H9 (cell line): ENCODE measurements at regions not wholly inside any gene's neighbourhood (a gene's known extent, or its start where the extent isn't known, plus 50 kb on each side); places are given as distances from the start of the nearest gene placed in this dataset.

Experiments
- DNase-seq: peaks from one replicate; pipeline ENCODE4 v3.0.0-alpha.2; 2017
- H2AFZ ChIP-seq: one replicate; pipeline ENCODE4 v1.6.1; 2013; ENCODE audit warnings: mild to moderate bottlenecking, low read length, control low read depth, moderate library complexity
- H2AK5ac ChIP-seq: 2 replicates; pipeline ENCODE4 v1.6.1; 2013; ENCODE audit warnings: low read length, control low read depth, mixed read lengths; ENCODE audit not compliant: insufficient read length
- H2BK120ac ChIP-seq: one replicate; pipeline ENCODE4 v1.6.1; 2013; ENCODE audit warnings: low read depth, mild to moderate bottlenecking, low read length, control low read depth, inconsistent platforms; ENCODE audit not compliant: poor library complexity, severe bottlenecking
- H2BK12ac ChIP-seq: 2 replicates; pipeline ENCODE4 v1.6.1; 2013; ENCODE audit warnings: low read length, control low read depth, mixed read lengths, low read depth; ENCODE audit not compliant: insufficient read length
- H2BK15ac ChIP-seq: 2 replicates; pipeline ENCODE4 v1.6.1; 2013; ENCODE audit warnings: low read depth, low read length, control low read depth
- H2BK20ac ChIP-seq: one replicate; pipeline ENCODE4 v1.6.1; 2013; ENCODE audit warnings: low read depth, mild to moderate bottlenecking, low read length, control low read depth, inconsistent platforms; ENCODE audit not compliant: poor library complexity, severe bottlenecking
- H2BK5ac ChIP-seq: 2 replicates; pipeline ENCODE4 v1.6.1; 2013; ENCODE audit warnings: low read length, control low read depth, mixed read lengths; ENCODE audit not compliant: insufficient read length
- H3K14ac ChIP-seq: 2 replicates; pipeline ENCODE4 v1.6.1; 2013; ENCODE audit warnings: low read length, control low read depth; ENCODE audit not compliant: insufficient read depth
- H3K18ac ChIP-seq: 2 replicates; pipeline ENCODE4 v1.6.1; 2013; ENCODE audit warnings: low read depth, mild to moderate bottlenecking, mixed read lengths, low read length, control low read depth; ENCODE audit not compliant: insufficient read length
- H3K23ac ChIP-seq: 2 replicates; pipeline ENCODE4 v1.6.1; 2013; ENCODE audit warnings: low read length, control low read depth, mixed read lengths, low read depth; ENCODE audit not compliant: insufficient read length
- H3K23me2 ChIP-seq: 2 replicates; pipeline ENCODE4 v1.6.1; 2013; ENCODE audit warnings: low read depth, mild to moderate bottlenecking, mixed read lengths, low read length, control low read depth; ENCODE audit not compliant: insufficient read length, poor library complexity, severe bottlenecking
- H3K27ac ChIP-seq: 2 replicates; pipeline ENCODE4 v1.5.1; 2013; ENCODE audit warnings: low read length, control low read depth, mixed read lengths, low read depth; ENCODE audit not compliant: insufficient read length
- H3K27me3 ChIP-seq: 2 replicates; pipeline ENCODE4 v1.6.1; 2013; ENCODE audit warnings: low read length, control low read depth, inconsistent platforms; ENCODE audit not compliant: insufficient read depth
- H3K4ac ChIP-seq: 2 replicates; pipeline ENCODE4 v1.6.1; 2013; ENCODE audit warnings: low read depth, mild to moderate bottlenecking, control low read depth, inconsistent platforms, low read length, moderate library complexity
- H3K4me1 ChIP-seq: 2 replicates; pipeline ENCODE4 v1.6.1; 2013; ENCODE audit warnings: low read length, control low read depth, inconsistent platforms; ENCODE audit not compliant: insufficient read depth
- H3K4me2 ChIP-seq: 2 replicates; pipeline ENCODE4 v1.6.1; 2013; ENCODE audit warnings: low read length, control low read depth, mixed read lengths; ENCODE audit not compliant: insufficient read length, insufficient read depth
- H3K56ac ChIP-seq: 2 replicates; pipeline ENCODE4 v1.6.1; 2013; ENCODE audit warnings: low read depth, mild to moderate bottlenecking, mixed read lengths, low read length, control low read depth; ENCODE audit not compliant: insufficient read length
- H3K79me1 ChIP-seq: 2 replicates; pipeline ENCODE4 v1.6.1; 2013; ENCODE audit warnings: low read depth, mild to moderate bottlenecking, moderate library complexity, low read length, control low read depth, inconsistent platforms; ENCODE audit not compliant: insufficient read depth, poor library complexity, severe bottlenecking
- H3K79me2 ChIP-seq: 2 replicates; pipeline ENCODE4 v1.6.1; 2013; ENCODE audit warnings: low read length, control low read depth, inconsistent platforms; ENCODE audit not compliant: insufficient read depth
- H3K9ac ChIP-seq: 2 replicates; pipeline ENCODE4 v1.6.1; 2013; ENCODE audit warnings: low read length, control low read depth, mixed read lengths; ENCODE audit not compliant: insufficient read length; ENCODE audit errors: extremely low read depth
- H3K9me3 ChIP-seq: one replicate; pipeline ENCODE4 v1.6.1; 2013; ENCODE audit warnings: low read depth, low read length, inconsistent platforms; ENCODE audit not compliant: control insufficient read depth
- H3T11ph ChIP-seq: one replicate; pipeline ENCODE4 v1.6.1; 2013; ENCODE audit warnings: mild to moderate bottlenecking, low read length, control low read depth, inconsistent platforms
- H4K20me1 ChIP-seq: one replicate; pipeline ENCODE4 v1.6.1; 2013; ENCODE audit not compliant: control insufficient read depth, insufficient read length, insufficient read depth
- H4K5ac ChIP-seq: 2 replicates; pipeline ENCODE4 v1.6.1; 2013; ENCODE audit warnings: low read depth, mild to moderate bottlenecking, mixed read lengths, low read length, control low read depth; ENCODE audit not compliant: insufficient read length
- H4K8ac ChIP-seq: replicated peaks from 2 replicates; pipeline ENCODE4 v1.6.1; 2013; ENCODE audit warnings: low read length, control low read depth, mixed read lengths, low read depth; ENCODE audit not compliant: insufficient read length
- H4K91ac ChIP-seq: 2 replicates; pipeline ENCODE4 v1.6.1; 2013; ENCODE audit warnings: low read depth, mild to moderate bottlenecking, moderate library complexity, mixed read lengths, low read length, control low read depth; ENCODE audit not compliant: insufficient read length
- H3K27ac Mint-ChIP-seq, 3 experiments: 2 replicates in 2 of 3; 3 replicates in 1 of 3; pipeline ENCODE4 v1.8.0; 2020 to 2021; ENCODE audit warnings: mixed read lengths in 3 of 3, mild to moderate bottlenecking in 1 of 3, moderate library complexity in 1 of 3
- H3K27me3 Mint-ChIP-seq: 2 replicates; pipeline ENCODE4 v1.8.0; 2021; ENCODE audit warnings: low read depth, mild to moderate bottlenecking, moderate library complexity, mixed read lengths
- H3K36me3 Mint-ChIP-seq, 3 experiments: 2 replicates in 2 of 3; 3 replicates in 1 of 3; pipeline ENCODE4 v1.8.0; 2020 to 2021; ENCODE audit warnings: low read depth in 3 of 3, mixed read lengths in 3 of 3; ENCODE audit not compliant: insufficient read depth in 1 of 3
- H3K4me1 Mint-ChIP-seq, 2 experiments: 2 replicates each; pipeline ENCODE4 v1.8.0; 2020; ENCODE audit warnings: mixed read lengths in 2 of 2
- H3K4me3 Mint-ChIP-seq, 2 experiments: 2 replicates in 1 of 2; 3 replicates in 1 of 2; pipeline ENCODE4 v1.8.0; 2020 to 2021; ENCODE audit warnings: mild to moderate bottlenecking in 2 of 2, mixed read lengths in 2 of 2, moderate library complexity in 1 of 2
- H3K9me3 Mint-ChIP-seq, 2 experiments: 2 replicates in 1 of 2; 3 replicates in 1 of 2; pipeline ENCODE4 v1.8.0; 2020; ENCODE audit warnings: mild to moderate bottlenecking in 2 of 2, mixed read lengths in 2 of 2, moderate library complexity in 1 of 2
- CTCF ChIP-seq: fragments of 200-600 bp; sonication (generic); conservative IDR thresholded peaks from 3 replicates; pipeline ENCODE4 v1.8.0; 2021; ENCODE audit warnings: antibody characterized with exemption, mild to moderate bottlenecking
- WGBS: extraction: QIAGEN DNeasy Blood & Tissue Kit; methylation state at CpG from one replicate; pipeline ENCODE4 v1.1.7; 2013; ENCODE audit warnings: missing lambda C conversion rate, low lambda C conversion rate, mixed read lengths; ENCODE audit not compliant: insufficient read length; ENCODE audit errors: extremely low coverage; 5-methylcytosine and 5-hydroxymethylcytosine counted together

GRCh38 chr15:97091093-97091492 is 760.6 kb downstream of the NR2F2 start:
- DNase-seq = no peak
- no peaks in the 10 kb centered on the region for H3K79me2 ChIP-seq
- H3K27me3 ChIP-seq = no peaks in the 10 kb centered on the region
- Mint-ChIP-seq H3K36me3 (no peaks in the 10 kb centered on the region), H3K4me3 (no peak overlapping the region), H3K9me3 (no peaks in the 10 kb centered on the region), H3K27ac (no peak overlapping the region), H3K27me3 (no peaks in the 10 kb centered on the region; the same call in 1 of the 2 replicates), H3K4me1 (no peaks in the 10 kb centered on the region; a peak in 1 of 4 replicates)
- no CpG with 5 or more reads among the region's 1 CpG for WGBS
- H3K27ac ChIP-seq = no peak overlapping the region
- no peaks in the 10 kb centered on the region for H3K79me1 ChIP-seq
- H3K23ac ChIP-seq = no peak overlapping the region
- H3K18ac ChIP-seq = no peak overlapping the region
- H3K4me1 ChIP-seq = no peaks in the 10 kb centered on the region
- no peak overlapping the region for H2BK120ac ChIP-seq
- H4K8ac ChIP-seq = no peak overlapping the region
- H3K4me2 ChIP-seq = no peak overlapping the region
- no peaks in the 10 kb centered on the region for H4K20me1 ChIP-seq
- H3K9me3 ChIP-seq = no peaks in the 10 kb centered on the region
- H2AFZ ChIP-seq = no peak overlapping the region
- no peak overlapping the region for H4K5ac ChIP-seq
- no peak for TF ChIP-seq CTCF
- no peak overlapping the region for H2BK20ac ChIP-seq
- H3K56ac ChIP-seq = no peak overlapping the region
- no peak overlapping the region for H3T11ph ChIP-seq
- no peak overlapping the region for H3K4ac ChIP-seq
- no peak overlapping the region for H3K9ac ChIP-seq
- no peak overlapping the region for H2BK15ac ChIP-seq
- H3K23me2 ChIP-seq = no peaks in the 10 kb centered on the region
- H2AK5ac ChIP-seq = no peak overlapping the region
- H2BK12ac ChIP-seq = no peak overlapping the region
- H3K14ac ChIP-seq = no peak overlapping the region
- H2BK5ac ChIP-seq = no peak overlapping the region
- no peak overlapping the region for H4K91ac ChIP-seq
